Colonic mucosa (tissue), 4 donors: ENCODE measurements at regions not wholly inside any gene's neighbourhood (a gene's known extent, or its start where the extent isn't known, plus 50 kb on each side); places are given as distances from the start of the nearest gene placed in this dataset.

Experiments
- DNase-seq: peaks from one replicate; pipeline ENCODE4 v3.0.0-alpha.2; 2020
- H3K27ac ChIP-seq: fragments of 200-600 bp; one replicate; pipeline ENCODE4 v1.8.0; 2021
- H3K27me3 ChIP-seq: fragments of 200-600 bp; one replicate; pipeline ENCODE4 v1.8.0; 2021
- H3K36me3 ChIP-seq: fragments of 200-600 bp; one replicate; pipeline ENCODE4 v1.8.0; 2021
- H3K4me1 ChIP-seq: fragments of 200-600 bp; one replicate; pipeline ENCODE4 v1.8.0; 2021; ENCODE audit warnings: mild to moderate bottlenecking
- H3K4me3 ChIP-seq: fragments of 200-600 bp; one replicate; pipeline ENCODE4 v1.8.0; 2021
- H3K9ac ChIP-seq, 2 donors: one replicate each; pipeline ENCODE4 v1.7.0; 2013; ENCODE audit warnings: control low read depth in 2 of 2, low read depth in 2 of 2, low read length in 2 of 2
- H3K9me3 ChIP-seq: fragments of 200-600 bp; one replicate; pipeline ENCODE4 v1.8.0; 2021
- intact Hi-C: fragments of 100-400 bp; cut with DNase I; formaldehyde crosslinking; loops from one replicate; pipeline ENCODE4 v1.14.1; 2022
- TF ChIP-seq, protein P1 (sequence below): fragments of 200-600 bp; IDR thresholded peaks from one replicate; pipeline ENCODE4 v1.8.0; 2022; ENCODE audit warnings: antibody characterized with exemption, mild to moderate bottlenecking
- donor health status: healthy.
- donor health status: DM: no; HTN: no; CAD: no.
- donor health status: DM: no; HTN: no; CAD: no.

DNA sequence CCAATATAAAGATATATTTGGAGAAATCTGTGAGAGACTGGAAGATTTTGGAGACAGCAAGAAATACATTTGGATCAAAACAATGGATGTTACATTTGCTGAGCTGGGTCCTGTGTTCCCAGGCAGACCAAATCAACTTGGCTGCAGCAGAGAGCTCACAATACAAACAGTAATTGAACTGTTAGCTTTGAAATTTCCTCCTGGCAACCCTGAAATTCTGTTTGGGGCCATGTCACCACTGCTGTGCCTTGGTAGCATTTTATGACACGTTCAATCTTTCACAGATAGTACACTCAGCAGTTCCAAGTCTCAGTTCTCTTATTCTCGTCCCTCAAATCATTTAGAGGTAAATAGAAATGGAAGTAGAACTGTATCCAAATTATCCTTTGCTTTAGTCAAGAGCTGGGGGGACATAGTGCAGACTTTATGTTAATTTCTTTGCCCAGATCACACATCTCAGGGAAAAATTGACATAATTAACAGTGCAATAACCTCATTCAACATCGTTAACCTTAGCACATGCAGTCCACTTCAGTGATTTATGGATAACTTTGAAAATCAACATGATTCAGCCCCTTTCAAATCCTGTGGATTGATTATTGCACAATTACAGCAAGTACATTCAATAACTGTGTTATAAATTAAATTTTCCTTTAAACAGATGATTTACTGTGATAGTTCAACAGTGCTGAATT lies 277.4 kb upstream of the MC4R start:
- Histone ChIP-seq H3K4me3 (no peak overlapping the region), H3K9me3 (no peaks in the 10 kb centered on the region), H3K4me1 (no peaks in the 10 kb centered on the region), H3K27ac (no peak overlapping the region), H3K27me3 (no peaks in the 10 kb centered on the region), H3K36me3 (no peaks in the 10 kb centered on the region), H3K9ac (no peak overlapping the region)
- intact Hi-C loops: no loop called here
- DNase-seq: no peak
- TF ChIP-seq, protein P1, sequence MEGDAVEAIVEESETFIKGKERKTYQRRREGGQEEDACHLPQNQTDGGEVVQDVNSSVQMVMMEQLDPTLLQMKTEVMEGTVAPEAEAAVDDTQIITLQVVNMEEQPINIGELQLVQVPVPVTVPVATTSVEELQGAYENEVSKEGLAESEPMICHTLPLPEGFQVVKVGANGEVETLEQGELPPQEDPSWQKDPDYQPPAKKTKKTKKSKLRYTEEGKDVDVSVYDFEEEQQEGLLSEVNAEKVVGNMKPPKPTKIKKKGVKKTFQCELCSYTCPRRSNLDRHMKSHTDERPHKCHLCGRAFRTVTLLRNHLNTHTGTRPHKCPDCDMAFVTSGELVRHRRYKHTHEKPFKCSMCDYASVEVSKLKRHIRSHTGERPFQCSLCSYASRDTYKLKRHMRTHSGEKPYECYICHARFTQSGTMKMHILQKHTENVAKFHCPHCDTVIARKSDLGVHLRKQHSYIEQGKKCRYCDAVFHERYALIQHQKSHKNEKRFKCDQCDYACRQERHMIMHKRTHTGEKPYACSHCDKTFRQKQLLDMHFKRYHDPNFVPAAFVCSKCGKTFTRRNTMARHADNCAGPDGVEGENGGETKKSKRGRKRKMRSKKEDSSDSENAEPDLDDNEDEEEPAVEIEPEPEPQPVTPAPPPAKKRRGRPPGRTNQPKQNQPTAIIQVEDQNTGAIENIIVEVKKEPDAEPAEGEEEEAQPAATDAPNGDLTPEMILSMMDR: no peak

DNA sequence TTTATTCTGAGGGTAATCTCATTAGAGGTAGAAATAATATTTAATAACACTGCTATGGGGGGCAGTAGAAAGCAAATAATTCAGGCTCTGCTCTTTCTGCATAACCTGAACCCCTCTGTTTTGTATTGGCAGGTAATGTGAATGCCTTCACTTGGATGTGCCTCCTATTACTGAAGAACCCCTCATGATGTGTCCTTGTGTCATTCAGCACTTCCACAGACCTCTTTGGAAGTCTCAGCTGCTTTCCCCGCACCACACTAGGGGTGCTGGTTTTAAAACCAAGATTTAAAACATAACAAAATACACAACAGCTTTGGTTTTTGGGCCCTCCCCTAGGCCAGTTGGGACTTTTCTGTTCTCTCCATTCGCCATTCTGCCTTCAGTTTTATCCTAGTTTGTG lies 281.7 kb upstream of the MC4R start:
- Histone ChIP-seq H3K4me1 (no peaks in the 10 kb centered on the region), H3K9me3 (no peaks in the 10 kb centered on the region), H3K36me3 (no peaks in the 10 kb centered on the region), H3K27ac (no peak overlapping the region), H3K27me3 (no peaks in the 10 kb centered on the region), H3K9ac (no peak overlapping the region), H3K4me3 (no peak overlapping the region)
- no peak for DNase-seq
- TF ChIP-seq, protein P1: no peak
- intact Hi-C loops: no loop called here

DNA sequence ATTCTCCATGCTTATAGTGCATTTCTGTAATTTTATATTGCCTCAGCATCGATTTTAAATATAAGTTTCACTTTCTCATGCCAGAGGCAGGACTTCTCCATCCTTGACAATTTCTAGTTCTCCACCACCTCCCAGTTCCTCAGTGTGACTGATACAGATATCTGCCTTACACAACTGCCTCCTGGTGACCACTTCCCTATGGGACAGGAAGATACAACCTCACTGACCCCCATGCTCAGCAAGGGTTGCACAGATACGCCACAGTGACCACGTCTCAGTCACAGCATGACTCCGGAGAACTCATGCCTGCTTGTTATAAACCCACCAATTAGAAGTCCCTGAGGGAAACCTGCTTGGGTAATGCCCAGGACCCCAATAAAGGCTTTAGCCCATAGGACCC lies 284.0 kb upstream of the MC4R start:
- H3K4me3 ChIP-seq: no peak overlapping the region
- TF ChIP-seq, protein P1: no peak
- H3K27me3 ChIP-seq: no peaks in the 10 kb centered on the region
- no peak overlapping the region for H3K9ac ChIP-seq
- H3K4me1 ChIP-seq: no peaks in the 10 kb centered on the region
- no peaks in the 10 kb centered on the region for H3K9me3 ChIP-seq
- no peak overlapping the region for H3K27ac ChIP-seq
- intact Hi-C loops: no loop called here
- DNase-seq: no peak
- H3K36me3 ChIP-seq: no peaks in the 10 kb centered on the region

DNA sequence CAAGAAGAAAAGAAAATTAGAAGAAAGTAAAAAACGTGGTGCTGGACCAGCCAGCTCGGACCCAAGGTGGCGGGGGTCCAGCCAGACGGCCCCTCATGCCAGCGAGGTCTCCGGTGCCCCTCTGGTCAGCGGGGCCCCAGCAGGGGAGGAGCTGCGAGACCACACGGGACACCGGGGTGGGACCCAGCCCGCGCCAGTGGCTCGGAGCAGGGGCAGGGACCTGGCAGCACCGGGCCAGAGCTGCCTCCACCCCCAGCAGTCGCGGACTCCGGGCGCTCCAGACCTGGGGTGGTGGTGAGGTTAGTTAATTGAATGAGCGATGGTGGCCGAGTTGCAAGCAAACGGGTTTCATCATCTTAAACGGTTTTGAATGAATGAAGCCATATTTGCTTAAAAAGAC lies 289.9 kb upstream of the MC4R start:
- Histone ChIP-seq H3K27me3 (no peaks in the 10 kb centered on the region), H3K36me3 (no peaks in the 10 kb centered on the region)

DNA sequence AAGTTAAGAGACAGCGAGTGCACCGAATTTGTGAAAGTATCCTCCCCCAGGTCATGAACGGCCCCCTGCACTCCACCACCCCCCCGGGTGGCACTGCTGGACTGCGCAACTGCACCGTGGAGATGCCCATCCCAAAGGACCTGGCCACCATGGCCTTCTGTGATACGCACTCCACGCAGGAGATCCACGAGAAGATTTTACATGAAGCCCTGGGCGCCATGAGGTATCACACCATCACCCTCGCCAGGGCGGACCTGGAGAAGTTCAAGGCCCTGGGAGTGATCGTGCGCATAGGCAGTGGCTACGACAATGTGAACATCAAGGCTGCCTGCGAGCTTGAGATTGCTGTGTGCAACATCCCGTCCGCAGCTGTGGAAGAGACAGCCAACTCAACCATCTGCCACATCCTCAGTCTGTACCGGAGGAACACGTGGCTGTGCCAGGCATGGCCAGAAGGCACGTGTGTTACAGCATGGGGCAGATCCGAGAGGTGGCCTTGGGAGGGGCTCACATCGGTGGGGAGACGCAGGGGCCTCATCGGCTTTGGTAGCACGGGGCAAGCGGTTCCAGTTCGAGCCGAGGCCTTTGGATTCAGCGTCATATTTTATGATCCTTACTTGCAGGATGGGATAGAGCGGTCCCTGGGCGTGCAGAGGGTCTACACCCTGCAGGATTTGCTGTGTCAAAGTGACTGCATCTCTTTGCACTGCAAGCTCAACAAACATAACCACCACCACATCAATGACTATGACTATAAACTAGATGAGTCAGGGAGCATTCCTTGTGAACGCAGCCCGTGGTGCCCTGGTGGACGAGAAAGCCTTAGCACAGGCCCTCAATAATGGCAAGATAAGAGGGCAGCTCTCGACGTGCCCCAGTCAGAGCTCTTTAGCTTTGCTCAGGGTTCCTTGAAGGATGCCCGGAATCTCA lies 290.8 kb upstream of the MC4R start:
- Histone ChIP-seq H3K27ac (no peak overlapping the region), H3K27me3 (no peaks in the 10 kb centered on the region), H3K36me3 (no peaks in the 10 kb centered on the region), H3K9me3 (no peaks in the 10 kb centered on the region), H3K9ac (no peak overlapping the region), H3K4me3 (no peak overlapping the region), H3K4me1 (no peaks in the 10 kb centered on the region)
- DNase-seq: no peak
- intact Hi-C loops: no loop called here
- TF ChIP-seq, protein P1: no peak

More for the DNA sequence above, 289.9 kb upstream of the MC4R start:
- no peak overlapping the region for H3K27ac ChIP-seq
- H3K4me3 ChIP-seq: no peak overlapping the region
- TF ChIP-seq, protein P1: no peak
- no peak for DNase-seq
- no peak overlapping the region for H3K9ac ChIP-seq
- intact Hi-C loops: no loop called here
- no peaks in the 10 kb centered on the region for H3K4me1 ChIP-seq
- no peaks in the 10 kb centered on the region for H3K9me3 ChIP-seq
